Fibroblast of mammary gland (primary cell): ENCODE measurements at regions not wholly inside any gene's neighbourhood (a gene's known extent, or its start where the extent isn't known, plus 50 kb on each side); places are given as distances from the start of the nearest gene placed in this dataset.
"Not testable (repeated sequence)": the region's sequence is repeated elsewhere in the genome, so short reads cannot be mapped to it uniquely, and the experiment has no call there.

Experiments
- DNase-seq: peaks from one replicate; pipeline ENCODE4 v3.0.0-alpha.2; 2010; ENCODE audit warnings: low read depth
- H3K4me3 ChIP-seq: 2 replicates; pipeline ENCODE4 v1.5.1; 2011; ENCODE audit warnings: low read depth, mild to moderate bottlenecking, low read length, moderate library complexity; ENCODE audit not compliant: control insufficient read depth
- TF ChIP-seq, protein P1 (sequence below): conservative IDR thresholded peaks from 2 replicates; pipeline ENCODE4 v1.5.1; 2011; ENCODE audit warnings: low read depth, low read length, inconsistent platforms; ENCODE audit not compliant: control insufficient read depth, insufficient read depth

DNA sequence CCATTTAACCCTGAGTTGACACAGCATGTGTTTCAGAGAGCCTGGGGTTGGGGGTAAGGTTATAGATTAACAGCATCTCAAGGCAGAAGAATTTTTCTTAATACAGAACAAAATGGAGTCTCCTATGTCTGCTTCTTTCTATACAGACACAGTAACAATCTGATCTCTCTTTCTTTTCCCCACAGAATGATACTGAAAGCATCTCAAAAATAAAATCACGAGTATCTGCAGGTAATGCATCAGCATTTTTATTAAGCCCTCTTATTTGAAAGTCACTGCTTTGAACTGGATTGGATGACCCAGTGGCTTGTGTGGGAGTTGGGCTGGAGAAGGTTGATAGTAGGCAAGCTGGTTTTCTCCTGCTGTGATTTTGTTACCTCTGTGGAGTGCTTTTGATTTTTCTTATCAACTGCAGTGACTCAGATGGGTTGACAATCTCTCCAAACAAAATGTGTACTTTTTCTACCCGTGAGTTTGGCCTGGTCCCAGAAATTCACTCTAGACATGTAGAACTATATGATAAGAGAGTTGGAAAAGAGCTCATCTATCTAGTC, 253.5 kb upstream of the PRKCQ start:
- TF ChIP-seq, protein P1, sequence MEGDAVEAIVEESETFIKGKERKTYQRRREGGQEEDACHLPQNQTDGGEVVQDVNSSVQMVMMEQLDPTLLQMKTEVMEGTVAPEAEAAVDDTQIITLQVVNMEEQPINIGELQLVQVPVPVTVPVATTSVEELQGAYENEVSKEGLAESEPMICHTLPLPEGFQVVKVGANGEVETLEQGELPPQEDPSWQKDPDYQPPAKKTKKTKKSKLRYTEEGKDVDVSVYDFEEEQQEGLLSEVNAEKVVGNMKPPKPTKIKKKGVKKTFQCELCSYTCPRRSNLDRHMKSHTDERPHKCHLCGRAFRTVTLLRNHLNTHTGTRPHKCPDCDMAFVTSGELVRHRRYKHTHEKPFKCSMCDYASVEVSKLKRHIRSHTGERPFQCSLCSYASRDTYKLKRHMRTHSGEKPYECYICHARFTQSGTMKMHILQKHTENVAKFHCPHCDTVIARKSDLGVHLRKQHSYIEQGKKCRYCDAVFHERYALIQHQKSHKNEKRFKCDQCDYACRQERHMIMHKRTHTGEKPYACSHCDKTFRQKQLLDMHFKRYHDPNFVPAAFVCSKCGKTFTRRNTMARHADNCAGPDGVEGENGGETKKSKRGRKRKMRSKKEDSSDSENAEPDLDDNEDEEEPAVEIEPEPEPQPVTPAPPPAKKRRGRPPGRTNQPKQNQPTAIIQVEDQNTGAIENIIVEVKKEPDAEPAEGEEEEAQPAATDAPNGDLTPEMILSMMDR: no peak
- no peak overlapping the region for H3K4me3 ChIP-seq
- DNase-seq: no peak

DNA sequence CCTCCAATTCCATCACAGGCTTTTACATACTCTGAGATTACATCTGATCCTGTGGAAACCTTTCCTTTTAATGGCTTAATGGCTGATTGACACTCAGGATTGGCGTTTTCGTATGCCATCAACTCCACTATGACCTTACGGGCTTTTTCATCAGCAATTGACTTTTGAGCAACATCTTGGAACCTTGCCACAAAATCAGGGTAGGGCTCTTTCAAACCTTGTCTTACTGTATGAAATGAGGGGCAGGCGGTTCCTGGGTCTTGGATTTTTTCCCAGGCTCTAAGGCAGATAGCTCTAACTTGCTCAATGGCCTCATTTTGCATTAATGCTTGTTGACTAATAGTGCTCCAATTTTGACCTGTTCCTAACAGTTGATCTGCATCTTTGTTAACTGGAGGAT, 250.9 kb upstream of the PRKCQ start:
- DNase-seq, H3K4me3 ChIP-seq: not testable (repeated sequence)

DNA sequence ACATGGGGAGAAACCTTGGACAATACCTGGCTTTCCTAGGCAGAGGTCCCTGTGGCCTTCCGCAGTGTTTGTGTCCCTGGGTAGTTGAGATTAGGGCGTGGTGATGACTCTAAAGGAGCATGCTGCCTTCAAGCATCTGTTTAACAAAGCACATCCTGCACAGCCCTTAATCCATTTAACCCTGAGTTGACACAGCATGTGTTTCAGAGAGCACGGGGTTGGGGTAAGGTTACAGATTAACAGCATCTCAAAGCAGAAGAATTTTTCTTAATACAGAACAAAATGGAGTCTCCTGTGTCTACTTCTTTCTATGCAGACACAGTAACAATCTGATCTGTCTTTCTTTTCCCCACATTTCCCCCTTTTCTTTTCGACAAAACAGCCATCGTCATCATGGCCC, 244.7 kb upstream of the PRKCQ start:
- H3K4me3 ChIP-seq, DNase-seq: not testable (repeated sequence)

DNA sequence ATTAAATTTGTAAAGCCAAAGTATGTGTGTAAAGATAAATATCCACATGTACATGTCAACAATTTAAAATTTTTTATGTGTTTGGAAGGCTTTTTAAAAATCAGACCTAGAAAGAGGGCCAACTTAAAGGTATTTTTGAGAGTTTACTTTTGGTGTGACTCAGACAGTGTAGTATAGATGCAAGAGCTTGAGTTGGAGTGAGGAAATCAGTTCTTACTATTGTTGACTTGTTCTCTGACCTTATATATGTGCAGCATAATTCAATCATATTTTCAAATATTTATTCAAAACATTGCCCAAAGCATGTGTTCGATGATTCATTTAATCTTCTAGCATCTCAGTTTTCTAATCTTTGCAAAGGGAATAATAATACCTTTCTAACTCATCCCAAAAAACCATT, 243.7 kb upstream of the PRKCQ start:
- DNase-seq: no peak
- H3K4me3 ChIP-seq: no peak overlapping the region
- TF ChIP-seq, protein P1: no peak

DNA sequence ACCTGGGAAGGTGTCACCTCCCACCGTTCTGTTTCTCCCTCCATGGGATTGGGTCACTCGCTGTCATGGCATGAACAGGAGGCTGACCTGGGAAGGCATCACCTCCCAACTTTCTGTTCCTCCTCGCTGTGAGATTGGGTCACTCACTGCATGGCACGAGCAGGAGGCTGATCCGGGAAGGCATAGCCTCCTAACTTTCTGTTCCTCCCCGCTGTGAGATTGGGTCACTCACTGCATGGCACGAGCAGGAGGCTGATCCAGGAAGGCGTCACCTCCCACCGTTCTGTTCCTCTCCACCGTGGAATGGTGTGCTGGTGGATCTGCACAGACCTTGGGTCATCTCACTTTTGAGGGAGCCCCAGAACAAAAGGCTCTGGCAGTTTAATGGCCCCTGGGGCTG, 239.2 kb upstream of the PRKCQ start:
- no peak for DNase-seq
- TF ChIP-seq, protein P1: no peak
- no peak overlapping the region for H3K4me3 ChIP-seq

DNA sequence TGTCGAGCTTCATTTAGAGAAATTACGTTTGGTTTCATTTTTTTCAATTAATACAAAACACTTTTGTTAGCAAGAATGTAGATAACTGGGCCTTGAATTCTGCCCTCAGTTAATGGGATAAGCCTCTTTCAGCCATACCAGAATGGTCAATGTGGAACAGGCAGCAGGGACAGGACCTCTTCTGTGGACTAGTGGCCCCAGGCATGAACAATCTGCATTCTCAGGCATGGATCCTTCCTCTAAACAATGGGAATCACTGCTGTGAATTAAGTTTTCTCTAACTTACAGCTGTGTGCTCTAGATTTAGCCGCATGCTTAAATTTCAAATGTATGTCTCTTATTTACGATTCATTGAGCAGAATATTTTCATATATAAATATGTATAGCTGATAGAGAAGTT, 237.7 kb upstream of the PRKCQ start:
- no peak for DNase-seq
- no peak overlapping the region for H3K4me3 ChIP-seq
- TF ChIP-seq, protein P1: no peak

DNA sequence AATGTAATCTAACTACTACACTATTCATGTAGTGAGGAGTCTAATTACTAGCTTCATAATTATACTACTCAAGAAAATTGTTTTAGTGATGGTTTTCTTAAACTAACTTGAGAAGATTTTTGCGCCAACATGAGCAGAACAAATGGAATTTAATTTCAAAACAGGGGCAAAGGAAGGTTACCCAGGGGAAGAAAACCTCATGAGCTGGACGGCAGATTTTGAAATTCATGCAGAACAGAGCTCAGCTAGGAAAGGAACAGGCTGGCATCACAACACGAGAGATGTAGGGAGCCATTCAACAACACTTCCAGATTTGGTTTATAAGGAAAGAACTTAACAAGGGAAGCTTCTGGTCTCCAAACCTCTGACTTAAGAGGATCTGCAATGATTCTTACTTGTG, 235.3 kb upstream of the PRKCQ start:
- TF ChIP-seq, protein P1: no peak
- H3K4me3 ChIP-seq: no peak overlapping the region
- DNase-seq: peak; percentile 5

DNA sequence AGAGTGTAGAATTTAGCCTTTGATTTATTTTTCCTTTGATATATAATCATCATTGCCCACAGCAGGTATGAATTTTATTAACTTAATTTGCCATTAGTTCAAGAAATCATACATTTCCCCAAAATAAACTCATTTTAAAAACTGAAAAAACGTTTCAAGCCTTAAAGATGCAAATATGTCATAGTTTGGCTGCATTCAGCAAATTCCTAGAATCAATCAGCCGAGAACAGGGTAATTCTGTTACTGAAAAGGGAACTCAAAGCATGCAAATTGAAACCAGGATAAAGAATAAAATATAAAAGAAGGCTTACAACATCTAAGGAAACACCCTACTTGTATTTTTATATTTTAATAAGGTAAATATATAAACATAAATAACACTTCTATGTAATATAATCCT, 233.8 kb upstream of the PRKCQ start:
- no peak overlapping the region for H3K4me3 ChIP-seq
- DNase-seq: no peak

More for the DNA sequence above, 233.8 kb upstream of the PRKCQ start:
- TF ChIP-seq, protein P1: no peak
